OCI-LY1 (cell line): ENCODE measurements at regions not wholly inside any gene's neighbourhood (a gene's known extent, or its start where the extent isn't known, plus 50 kb on each side); places are given as distances from the start of the nearest gene placed in this dataset.

Experiments used
- EZH2 ChIP-seq: fragments of 200-600 bp; sonication (generic), shearing (Covaris generic); IDR thresholded peaks from 2 replicates; pipeline ENCODE4 v1.8.0; 2017; ENCODE audit warnings: borderline replicate concordance, mixed run types, mild to moderate bottlenecking, antibody characterized with exemption, low read length, moderate library complexity, mixed read lengths
- TF ChIP-seq, protein P1 (sequence below): fragments of 200-600 bp; sonication (generic), shearing (Covaris generic); IDR thresholded peaks from 2 replicates; pipeline ENCODE4 v1.5.1; 2017; ENCODE audit warnings: mild to moderate bottlenecking, antibody characterized with exemption, low read length, moderate library complexity, mixed read lengths

DNA sequence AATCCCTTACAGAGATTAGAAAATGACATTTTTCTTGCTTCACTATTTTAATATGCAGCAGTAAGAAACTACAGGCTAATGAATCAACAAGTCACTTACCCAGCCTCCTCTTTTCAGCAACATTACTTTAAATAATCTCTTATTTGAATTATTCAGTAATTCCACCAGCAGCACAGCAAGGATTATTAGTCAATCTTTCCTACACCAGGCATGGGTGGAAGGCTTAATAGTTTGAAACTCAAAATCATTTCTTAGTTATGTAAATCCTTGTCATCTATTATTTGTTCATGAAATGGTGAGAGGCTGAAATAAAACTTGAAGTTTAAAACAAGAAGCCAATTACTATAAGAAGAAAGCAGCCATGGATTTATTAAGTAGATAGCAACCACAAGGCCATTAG lies 530.5 kb downstream of the KCNA4 start:
- TF ChIP-seq, protein P1, sequence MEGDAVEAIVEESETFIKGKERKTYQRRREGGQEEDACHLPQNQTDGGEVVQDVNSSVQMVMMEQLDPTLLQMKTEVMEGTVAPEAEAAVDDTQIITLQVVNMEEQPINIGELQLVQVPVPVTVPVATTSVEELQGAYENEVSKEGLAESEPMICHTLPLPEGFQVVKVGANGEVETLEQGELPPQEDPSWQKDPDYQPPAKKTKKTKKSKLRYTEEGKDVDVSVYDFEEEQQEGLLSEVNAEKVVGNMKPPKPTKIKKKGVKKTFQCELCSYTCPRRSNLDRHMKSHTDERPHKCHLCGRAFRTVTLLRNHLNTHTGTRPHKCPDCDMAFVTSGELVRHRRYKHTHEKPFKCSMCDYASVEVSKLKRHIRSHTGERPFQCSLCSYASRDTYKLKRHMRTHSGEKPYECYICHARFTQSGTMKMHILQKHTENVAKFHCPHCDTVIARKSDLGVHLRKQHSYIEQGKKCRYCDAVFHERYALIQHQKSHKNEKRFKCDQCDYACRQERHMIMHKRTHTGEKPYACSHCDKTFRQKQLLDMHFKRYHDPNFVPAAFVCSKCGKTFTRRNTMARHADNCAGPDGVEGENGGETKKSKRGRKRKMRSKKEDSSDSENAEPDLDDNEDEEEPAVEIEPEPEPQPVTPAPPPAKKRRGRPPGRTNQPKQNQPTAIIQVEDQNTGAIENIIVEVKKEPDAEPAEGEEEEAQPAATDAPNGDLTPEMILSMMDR: no peak
- TF ChIP-seq EZH2: no peak
